Panc1 (cell line): ENCODE measurements at regions not wholly inside any gene's neighbourhood (a gene's known extent, or its start where the extent isn't known, plus 50 kb on each side); places are given as distances from the start of the nearest gene placed in this dataset.

Source experiments
- ATAC-seq: fragments of 200-7000 bp; cut with Tn5 transposase; 2 replicates; pipeline ENCODE4 v1.9.1; 2020; ENCODE audit warnings: mild to moderate bottlenecking, moderate library complexity
- BruUV-seq: library from RNA; stranded (reverse); fragments of 400-500 nt; replicated peaks from 2 replicates; lab custom pipeline; 2021; lab: Mats Ljungman, UMichigan
- CTCF ChIA-PET: fragments of 300-600 bp; sonication (Branson Sonifier 250); formaldehyde crosslinking; loops from one replicate; lab custom pipeline; 2022; ENCODE audit warnings: antibody characterized with exemption; lab: Charles Lee
- POLR2A ChIA-PET: fragments of 300-600 bp; sonication (Branson Sonifier 250); formaldehyde crosslinking; loops from one replicate; lab custom pipeline; 2022; ENCODE audit warnings: antibody characterized with exemption; lab: Charles Lee
- DNase-seq: peaks from one replicate; pipeline ENCODE4 v3.0.0-alpha.2; 2010; ENCODE audit warnings: low read depth, low spot score
- H3K27ac ChIP-seq: 2 replicates; pipeline ENCODE4 v1.5.1; 2011; ENCODE audit warnings: mild to moderate bottlenecking, low read length, inconsistent platforms
- H3K27me3 ChIP-seq: fragments of 200-500 bp; sonication (Bioruptor generic); 2 replicates; pipeline ENCODE4 v1.6.0; 2014; ENCODE audit warnings: low read length, inconsistent platforms; ENCODE audit not compliant: control insufficient read depth, insufficient read depth
- H3K36me3 ChIP-seq: fragments of 200-500 bp; sonication (Bioruptor generic); 2 replicates; pipeline ENCODE4 v1.5.1; 2014; ENCODE audit warnings: inconsistent platforms, mild to moderate bottlenecking, low read length, moderate library complexity; ENCODE audit not compliant: control insufficient read depth, insufficient read depth
- H3K4me1 ChIP-seq: 2 replicates; pipeline ENCODE4 v1.5.1; 2011; ENCODE audit warnings: inconsistent platforms, mild to moderate bottlenecking, low read length, moderate library complexity; ENCODE audit not compliant: control insufficient read depth, insufficient read depth
- H3K4me3 ChIP-seq, 2 experiments: 2 replicates each; pipeline ENCODE4 v1.5.1; 2011 to 2012; ENCODE audit warnings: low read depth in 2 of 2, low read length in 2 of 2, mild to moderate bottlenecking in 2 of 2, inconsistent platforms in 1 of 2, moderate library complexity in 1 of 2
- H3K9me3 ChIP-seq: fragments of 200-500 bp; sonication (Bioruptor generic); 2 replicates; pipeline ENCODE4 v1.5.1; 2014; ENCODE audit warnings: low read depth, mild to moderate bottlenecking, inconsistent platforms, low read length, moderate library complexity; ENCODE audit not compliant: control insufficient read depth, insufficient read depth
- CTCF ChIP-seq: fragments of 450-650 bp; IDR thresholded peaks from 2 replicates; pipeline ENCODE4 v1.5.1; 2017; ENCODE audit warnings: mild to moderate bottlenecking
- POLR2AphosphoS5 ChIP-seq: IDR thresholded peaks from 2 replicates; pipeline ENCODE4 v1.6.1; 2012; ENCODE audit warnings: mild to moderate bottlenecking, low read depth, low read length, moderate library complexity
- REST ChIP-seq, 2 experiments: IDR thresholded peaks; 2 replicates each; pipeline ENCODE4 v1.6.1; 2011 to 2012; ENCODE audit warnings: low read depth in 2 of 2, control low read depth in 1 of 2, low read length in 1 of 2, mild to moderate bottlenecking in 1 of 2, moderate library complexity in 1 of 2; ENCODE audit not compliant: insufficient read depth in 1 of 2
- SIN3A ChIP-seq: IDR thresholded peaks from 2 replicates; pipeline ENCODE4 v1.6.1; 2012; ENCODE audit warnings: low read depth, mild to moderate bottlenecking, low read length, moderate library complexity, borderline replicate concordance; ENCODE audit not compliant: insufficient read depth
- TCF7L2 ChIP-seq: IDR thresholded peaks from 2 replicates; pipeline ENCODE4 v1.6.1; 2011; ENCODE audit warnings: mild to moderate bottlenecking, low read depth, low read length, inconsistent platforms
- in situ Hi-C: cut with HindIII; loops from 2 replicates; pipeline ENCODE4 v1.10.0; 2016; ENCODE audit warnings: low sequenced_read_pairs, low pct_unique_long_range_greater_than_20kb
- intact Hi-C: fragments of 100-400 bp; cut with micrococcal nuclease; formaldehyde crosslinking; loops from one replicate; pipeline ENCODE4 v1.10.0; 2022; ENCODE audit not compliant: unreplicated experiment

GRCh38 chr7:24175603-24176002 is 108.4 kb upstream of the NPY start:
- TF ChIP-seq SIN3A, result no peak
- ChIA-PET CTCF (no interaction called here), POLR2A (no interaction called here)
- DNase-seq (no peak), ATAC-seq (no peak)
- Histone ChIP-seq H3K27ac (no peak overlapping the region), H3K36me3 (no peaks in the 10 kb centered on the region), H3K27me3 (no peaks in the 10 kb centered on the region), H3K4me1 (no peaks in the 10 kb centered on the region), H3K9me3 (no peaks in the 10 kb centered on the region), H3K4me3 (no peak overlapping the region)
- in situ Hi-C loops (no loop called here), intact Hi-C loops (no loop called here)
- no TSS peak for BruUV-seq

GRCh38 chr7:24178811-24179570 is 105.0 kb upstream of the NPY start:
- no TSS peak for BruUV-seq
- Histone ChIP-seq H3K4me1 (no peaks in the 10 kb centered on the region), H3K27ac (no peak overlapping the region), H3K4me3 (no peak overlapping the region), H3K36me3 (no peaks in the 10 kb centered on the region), H3K9me3 (no peaks in the 10 kb centered on the region), H3K27me3 (no peaks in the 10 kb centered on the region)
- in situ Hi-C loops (no loop called here), intact Hi-C loops (no loop called here)
- ATAC-seq, result no peak
- no peak for TF ChIP-seq TCF7L2
- no peak for TF ChIP-seq CTCF
- no peak for TF ChIP-seq SIN3A
- no peak for TF ChIP-seq REST (IDR thresholded peaks at IDR 0.05; ENCODE audit: insufficient read depth in 1 of 2, low read depth in 2 of 2, low read length in 1 of 2)
- TF ChIP-seq POLR2AphosphoS5, result no peak
- POLR2A ChIA-PET, result no interaction called here
- CTCF ChIA-PET, result no interaction called here
- no peak for DNase-seq

- Histone ChIP-seq H3K36me3 (no peaks in the 10 kb centered on the region), H3K4me1 (no peaks in the 10 kb centered on the region)
Measured at GRCh38 chr7:24191362-24191761, 92.6 kb upstream of the NPY start.

More at GRCh38 chr7:24191362-24191761, 92.6 kb upstream of the NPY start:
- intact Hi-C loops, result no loop called here
- no peak for ATAC-seq
- H3K27me3 ChIP-seq, result peaks cover 2% of the 10 kb centered on the region; the same call in 1 of the 2 replicates
- BruUV-seq, result no TSS peak
- DNase-seq, result no peak
- no peaks in the 10 kb centered on the region for H3K9me3 ChIP-seq
- H3K4me3 ChIP-seq, result no peak overlapping the region
- TF ChIP-seq TCF7L2 (no peak), SIN3A (no peak), CTCF (no peak), POLR2AphosphoS5 (no peak), REST (IDR thresholded peaks at IDR 0.05; ENCODE audit: insufficient read depth in 1 of 2, low read depth in 2 of 2, low read length in 1 of 2) (no peak)
- ChIA-PET CTCF (no interaction called here), POLR2A (no interaction called here)
- no peak overlapping the region for H3K27ac ChIP-seq
- in situ Hi-C loops, result no loop called here
